Body of pancreas (tissue), 4 donors: ENCODE measurements at regions not wholly inside any gene's neighbourhood (a gene's known extent, or its start where the extent isn't known, plus 50 kb on each side); places are given as distances from the start of the nearest gene placed in this dataset.

Experiments
- CTCF ChIP-seq, 7 experiments: fragments of 450-650 bp in 4 of 7; fragments of 200-600 bp in 3 of 7; sonication (generic) in 3 of 7; IDR thresholded peaks; one replicate each; pipeline ENCODE4 v1.5.1; 2016 to 2019; ENCODE audit warnings: antibody characterized with exemption in 7 of 7
- POLR2A ChIP-seq, 3 donors: fragments of 450-650 bp; IDR thresholded peaks; one replicate each; pipeline ENCODE4 v1.6.1; 2016; ENCODE audit warnings: antibody characterized with exemption in 3 of 3, mild to moderate bottlenecking in 2 of 3

- TF ChIP-seq CTCF (IDR thresholded peaks at IDR 0.05) = peak in 6 of 7 experiments; percentile 51 to 75 (median 61)
- TF ChIP-seq POLR2A (IDR thresholded peaks at IDR 0.05) = no peak
These were observed 105.4 kb upstream of the MCHR2 start for GRCh38 chr6:100099189-100100074.
